Activated T-cell treated with anti-CD3 and anti-CD28 coated beads for 48 hours (primary cell): ENCODE measurements at regions not wholly inside any gene's neighbourhood (a gene's known extent, or its start where the extent isn't known, plus 50 kb on each side); places are given as distances from the start of the nearest gene placed in this dataset.
"Not testable (repeated sequence)": the region's sequence is repeated elsewhere in the genome, so short reads cannot be mapped to it uniquely, and the experiment has no call there.

ENCODE experiments used
- DNase-seq: peaks from one replicate; pipeline ENCODE4 v3.0.0-alpha.2; 2020; ENCODE audit warnings: low read depth

DNA sequence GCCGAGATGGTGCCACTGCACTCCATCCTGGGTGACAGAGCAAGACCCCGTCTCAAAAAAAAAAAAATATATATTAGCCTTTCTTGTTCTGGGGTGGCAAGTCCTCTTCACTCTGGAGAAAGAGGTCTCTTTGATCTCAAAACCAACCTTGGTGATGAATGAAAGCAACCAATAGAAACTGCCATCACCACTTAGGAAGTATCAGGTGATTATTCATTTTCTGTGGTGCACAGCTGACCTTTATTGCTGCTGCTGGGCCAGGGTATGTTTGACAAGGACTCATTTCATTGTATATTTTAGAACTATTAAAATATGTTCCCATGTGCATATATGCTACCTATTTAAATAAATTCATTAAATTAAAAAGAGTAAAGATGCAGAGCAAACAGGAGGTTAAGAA, 76.0 kb upstream of the KIT start:
- DNase-seq = no peak

DNA sequence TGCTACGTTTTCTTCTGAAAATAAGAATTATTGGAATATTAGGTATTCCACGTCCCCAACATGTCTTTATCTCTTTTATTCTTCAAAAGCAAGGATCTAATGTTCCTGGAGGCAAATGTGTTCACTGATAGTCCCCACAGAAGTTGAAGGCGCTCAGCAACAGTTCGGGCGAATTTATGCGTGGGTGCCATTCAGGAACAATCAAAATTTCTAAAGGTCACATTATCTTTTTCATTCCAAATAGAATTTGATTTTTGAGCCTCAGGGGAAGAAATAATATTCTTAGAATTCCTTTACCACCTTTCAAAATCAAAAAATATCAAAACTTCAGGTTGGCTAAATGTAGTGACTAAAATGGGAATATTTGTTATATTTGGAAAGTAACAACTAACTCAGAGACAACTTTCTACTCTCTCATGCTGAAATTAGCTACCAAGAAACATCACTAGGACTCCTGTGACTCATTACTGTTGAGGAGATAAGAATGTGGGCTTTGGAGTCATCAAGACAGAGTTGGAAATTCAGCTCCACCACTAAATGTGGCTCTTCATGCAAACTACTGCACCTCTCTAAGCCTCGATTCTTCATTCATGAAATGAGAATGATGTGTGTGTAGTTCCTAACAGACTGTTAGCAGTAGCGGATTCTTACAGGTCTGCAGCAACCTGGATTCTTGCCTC, 72.3 kb upstream of the KIT start:
- DNase-seq = no peak

DNA sequence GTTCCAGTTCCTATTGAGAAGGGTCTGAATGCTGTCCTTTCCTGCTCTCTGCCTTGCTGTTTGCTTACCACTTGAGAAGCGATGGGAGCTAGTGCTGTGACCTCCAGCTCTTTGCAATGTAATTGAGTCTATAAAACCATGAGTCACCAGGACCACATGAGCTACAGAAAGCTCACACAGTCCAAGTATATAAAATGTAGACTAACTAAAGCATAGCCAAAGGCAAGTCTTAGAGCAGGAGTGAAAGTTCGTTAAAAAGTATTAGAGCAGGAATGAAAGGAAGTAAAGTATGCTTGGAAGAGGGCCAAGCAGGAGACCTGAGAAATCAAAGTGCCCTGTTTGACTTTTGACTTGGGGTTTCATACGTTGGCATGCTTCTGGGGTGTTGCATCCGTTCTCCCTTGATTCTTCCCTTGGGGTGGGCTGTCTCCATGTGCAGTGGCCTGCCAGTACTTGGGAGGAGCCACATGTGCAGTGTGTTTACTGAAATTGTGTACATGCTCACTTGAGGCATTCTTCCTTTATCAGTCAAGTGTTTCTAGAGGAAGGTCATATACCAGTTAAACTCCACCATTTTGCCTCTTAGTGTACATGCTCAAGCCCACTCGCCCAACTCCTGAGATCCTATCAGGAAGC, 71.3 kb upstream of the KIT start:
- DNase-seq = no peak

DNA sequence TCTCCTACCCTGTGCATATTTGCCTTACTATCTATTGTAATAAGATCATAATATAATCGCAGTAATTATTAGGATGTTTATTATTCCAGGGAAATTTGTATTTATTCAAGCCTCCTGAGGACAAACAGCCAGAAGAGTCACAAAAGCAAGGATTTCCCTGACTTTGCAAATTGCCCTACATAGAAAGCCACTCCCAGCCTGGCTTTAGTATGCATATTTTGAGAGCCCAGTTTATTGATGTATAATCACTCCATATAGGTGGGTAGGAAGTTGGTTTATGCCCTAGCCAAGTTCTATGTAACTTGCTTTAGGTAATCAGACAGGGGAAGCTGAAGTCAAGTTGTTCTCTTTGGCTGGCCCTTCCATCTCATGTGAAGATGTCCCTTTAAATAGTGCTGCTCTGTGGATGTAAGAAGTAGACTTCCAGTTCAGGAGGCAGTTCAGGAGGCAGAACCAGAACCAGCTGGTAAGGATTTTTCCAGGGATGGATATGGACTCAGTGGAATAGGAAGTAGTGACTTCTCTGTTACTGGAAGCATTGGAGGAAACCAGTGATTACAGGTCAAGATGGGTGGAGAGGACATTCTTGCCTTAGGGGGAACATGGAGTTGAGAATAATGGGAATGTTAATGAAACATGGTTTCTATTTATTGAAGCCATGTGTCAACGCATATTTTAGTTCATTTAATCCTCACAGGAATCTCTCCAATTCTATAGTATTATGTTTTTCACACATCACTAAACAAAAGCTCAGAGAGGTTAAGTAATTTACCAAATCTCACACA, 70.5 kb upstream of the KIT start:
- no peak for DNase-seq

DNA sequence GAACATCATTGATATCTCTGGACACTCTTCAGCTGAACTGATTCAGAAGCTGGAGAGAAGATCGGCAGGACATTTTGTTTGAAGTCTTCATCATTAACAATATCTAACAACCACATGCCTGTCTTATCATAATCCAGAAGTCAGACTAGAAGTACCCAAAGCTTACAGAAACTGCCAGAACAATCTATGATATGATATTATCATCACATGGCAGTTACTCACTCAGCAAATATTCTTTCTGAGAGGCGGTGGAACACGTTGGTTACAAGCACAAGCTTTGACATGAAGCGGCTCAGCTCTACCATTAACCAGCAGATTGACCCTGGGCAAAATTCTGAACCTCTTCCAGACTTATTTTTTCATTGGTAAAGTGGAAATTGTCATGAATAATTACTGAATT, 69.4 kb upstream of the KIT start:
- no peak for DNase-seq

DNA sequence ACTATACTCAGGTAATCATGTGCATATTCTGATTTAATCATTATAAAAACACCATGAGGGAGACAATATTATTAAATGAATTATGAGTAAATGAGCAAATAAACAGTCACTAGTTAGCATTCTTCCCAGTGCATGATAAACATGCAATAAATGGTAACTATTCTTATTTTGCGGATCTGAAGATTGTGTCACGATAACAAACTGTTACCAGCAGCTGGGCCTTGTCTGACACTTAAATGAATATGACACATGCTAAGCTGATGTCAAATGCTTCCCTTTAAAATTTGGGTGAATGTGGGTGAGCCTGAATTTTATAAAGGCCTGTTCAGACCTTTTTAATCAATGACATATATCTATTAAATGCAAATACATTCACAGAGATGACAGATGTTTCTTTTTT, 68.2 kb upstream of the KIT start:
- no peak for DNase-seq

DNA sequence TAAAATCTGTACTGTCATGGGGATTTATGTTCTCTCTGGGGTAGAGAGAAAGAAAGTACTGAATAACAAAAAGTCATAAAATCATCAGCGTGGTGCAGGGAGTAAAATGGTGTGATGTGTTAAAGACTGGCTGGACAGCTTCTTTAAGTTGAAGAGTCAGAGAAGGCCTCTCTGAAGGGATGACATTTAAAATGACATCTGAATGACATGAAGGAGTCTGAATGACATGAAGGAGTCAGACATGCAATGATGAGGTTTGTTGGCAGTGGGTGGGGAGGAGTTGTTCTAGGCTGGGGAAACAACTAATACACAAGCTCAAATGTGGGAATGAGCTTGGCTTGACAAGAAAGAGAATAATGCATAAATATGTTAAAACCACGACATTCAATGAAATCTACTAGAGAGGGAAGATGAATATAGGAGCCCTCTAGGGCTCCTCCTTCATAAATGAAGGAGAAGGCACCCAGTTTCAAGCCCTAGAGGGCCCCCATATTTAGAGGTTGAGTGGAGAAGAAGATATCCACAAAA, 63.9 kb upstream of the KIT start:
- DNase-seq = no peak

DNA sequence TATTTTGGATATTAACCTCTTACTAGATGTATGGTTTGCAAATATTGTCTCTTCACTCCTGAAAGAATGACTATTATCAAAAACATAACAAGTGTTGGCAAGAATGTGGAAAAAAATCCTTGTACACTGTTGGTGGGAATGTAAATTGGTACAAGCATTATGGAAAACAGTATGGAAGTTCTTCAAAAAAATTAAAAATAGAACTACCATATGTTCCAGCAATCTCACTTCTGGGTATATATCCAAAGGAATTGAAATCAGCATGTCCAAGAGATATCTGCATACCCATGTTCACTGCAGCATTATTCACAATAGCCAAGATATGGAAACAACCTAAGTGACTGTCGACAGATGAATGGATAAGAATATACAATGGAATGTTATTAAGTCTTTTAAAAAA, 61.6 kb upstream of the KIT start:
- no peak for DNase-seq

DNA sequence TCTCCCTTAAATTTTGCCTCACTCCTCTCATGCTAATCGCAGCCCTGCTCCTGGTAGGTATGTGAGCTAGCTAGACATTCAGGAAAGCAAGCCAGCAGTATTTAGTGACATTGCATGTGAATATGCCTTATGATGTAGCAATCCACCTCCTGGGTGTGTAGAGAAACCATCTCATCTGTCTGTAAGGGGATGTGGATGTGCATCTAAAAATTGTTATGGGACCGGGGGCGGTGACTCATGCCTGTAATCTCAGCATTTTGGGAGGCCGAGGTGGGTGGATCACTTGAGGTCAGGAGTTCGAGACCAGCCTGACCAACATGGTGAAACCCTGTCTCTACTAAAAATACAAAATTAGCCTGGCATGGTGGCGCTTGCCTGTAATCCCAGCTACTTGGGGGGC, 60.1 kb upstream of the KIT start:
- not testable (repeated sequence) for DNase-seq

DNA sequence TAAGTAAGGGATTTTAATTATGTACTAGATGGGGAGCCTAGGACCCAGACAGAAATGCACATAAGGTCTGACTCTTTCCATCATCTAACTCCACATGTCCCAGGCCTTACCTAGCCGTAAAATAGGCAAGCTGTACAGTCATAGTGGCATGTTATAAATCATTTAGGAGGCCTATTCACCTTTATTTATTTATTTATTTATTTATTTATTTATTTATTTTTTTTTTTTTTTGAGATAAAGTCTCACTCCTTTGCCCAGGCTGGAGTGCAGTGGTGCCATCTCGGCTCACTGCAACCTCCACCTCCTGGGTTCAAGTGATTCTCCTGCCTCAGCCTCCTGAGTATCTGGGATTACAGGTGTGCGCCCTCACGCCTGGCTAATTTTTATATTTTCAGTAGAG, 55.6 kb upstream of the KIT start:
- DNase-seq = not testable (repeated sequence)

DNA sequence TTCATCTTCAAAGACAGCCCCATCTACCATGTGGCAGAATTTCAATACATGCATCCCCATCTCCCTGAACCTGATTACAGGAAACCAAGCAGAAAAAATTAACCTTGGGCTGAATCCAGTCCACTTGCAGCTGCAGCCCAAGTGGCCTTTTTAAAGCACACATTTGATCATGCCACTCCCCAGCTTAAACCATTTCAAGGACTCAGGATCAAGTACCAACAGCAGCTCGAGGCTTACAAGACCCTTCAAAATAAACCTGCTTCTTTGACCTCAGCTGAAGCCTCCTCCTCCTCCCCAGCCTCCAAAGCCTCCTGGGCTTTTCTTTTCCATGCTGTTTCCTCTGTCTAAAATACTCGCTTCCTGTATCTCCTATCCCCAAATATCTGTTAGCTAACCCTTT, 50.7 kb upstream of the KIT start:
- no peak for DNase-seq

DNA sequence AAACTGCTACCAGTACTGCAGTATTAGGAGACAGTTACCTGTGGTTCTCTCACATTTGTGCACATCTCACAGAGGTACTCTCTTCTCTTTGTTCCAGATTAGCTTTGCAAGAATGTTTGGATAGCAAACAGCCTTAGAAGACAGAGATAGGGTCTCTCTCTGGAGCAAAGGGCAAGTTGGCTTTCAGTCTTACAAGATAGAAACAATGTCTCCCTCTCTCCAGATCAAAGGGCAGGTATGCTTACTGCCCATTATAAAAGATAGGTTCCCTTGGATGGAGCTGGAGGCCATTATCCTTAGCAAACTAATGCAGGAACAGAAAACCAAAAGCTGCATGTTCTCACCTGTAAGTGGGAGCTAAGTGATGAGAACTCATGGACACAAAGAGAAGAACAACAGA, 50.2 kb upstream of the KIT start:
- no peak for DNase-seq
